ENCODE measurements at regions not wholly inside any gene's neighbourhood (a gene's known extent, or its start where the extent isn't known, plus 50 kb on each side); places are given as distances from the start of the nearest gene placed in this dataset.

DNA sequence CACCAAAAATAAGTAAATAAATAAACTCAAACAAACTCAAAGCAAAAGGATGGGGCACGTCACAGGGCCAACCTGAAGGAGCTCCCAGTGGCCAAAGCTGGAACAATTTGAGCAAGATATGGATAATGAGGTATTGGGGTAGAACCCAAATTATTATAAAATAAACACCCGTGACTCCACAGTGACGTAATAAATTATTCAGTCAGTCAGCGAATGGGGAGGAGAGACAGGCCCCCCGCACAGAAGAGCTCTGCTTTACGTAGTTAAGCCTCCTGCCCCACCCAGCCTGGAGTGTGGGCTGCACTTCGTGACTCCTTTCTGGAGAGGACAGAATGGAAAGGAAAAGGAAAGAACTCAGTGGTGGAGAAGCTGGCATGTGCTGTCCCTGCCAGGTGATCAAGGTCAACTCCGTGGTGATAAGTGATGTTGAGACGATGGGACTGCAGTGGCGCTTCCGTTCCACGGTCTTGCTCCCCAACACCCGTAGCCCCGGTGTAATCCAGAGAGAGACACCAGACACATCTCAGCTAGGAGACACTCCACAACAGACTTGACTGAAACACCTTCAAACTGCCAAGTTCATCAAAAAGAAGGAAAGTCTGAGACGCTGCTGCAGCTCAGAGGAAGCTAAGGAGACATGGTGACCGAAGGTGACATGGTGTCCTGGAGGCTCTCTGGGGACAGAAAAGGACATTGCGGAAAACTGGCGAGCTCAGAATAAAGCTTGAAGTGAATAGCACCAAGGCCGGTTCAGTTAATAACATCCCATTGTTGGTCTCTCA lies 83.3 kb upstream of the COL5A1 start:
- Histone ChIP-seq H3K9me3 (no peaks in the 10 kb centered on the region), H3K27ac (no peak overlapping the region), H3K4me3 (no peak overlapping the region), H3K27me3 (no peaks in the 10 kb centered on the region), H3K4me1 (no peaks in the 10 kb centered on the region), H3K36me3 (no peaks in the 10 kb centered on the region)
- intact Hi-C loops (cut with DNase I; ENCODE audit: low total_unique reads) = no loop called here
- TF ChIP-seq CTCF (IDR thresholded peaks at IDR 0.05) = no peak
- no peak for TF ChIP-seq POLR2A (IDR thresholded peaks at IDR 0.05)
- DNase-seq = peak in 1 of 2 donors; percentile 3

GRCh38 chr9:134559013-134559412 lies 82.6 kb upstream of the COL5A1 start:
- no peaks in the 10 kb centered on the region for H3K36me3 ChIP-seq
- TF ChIP-seq CTCF (IDR thresholded peaks at IDR 0.05) (no peak), POLR2A (IDR thresholded peaks at IDR 0.05) (no peak)
- intact Hi-C loops (cut with DNase I; ENCODE audit: low total_unique reads) = no loop called here
- no peak overlapping the region for H3K4me3 ChIP-seq
- H3K9me3 ChIP-seq = no peaks in the 10 kb centered on the region
- DNase-seq = peak; percentile 6 to 8
- no peaks in the 10 kb centered on the region for H3K27me3 ChIP-seq
- H3K4me1 ChIP-seq = no peaks in the 10 kb centered on the region
- no peak overlapping the region for H3K27ac ChIP-seq

- no peak overlapping the region for H3K4me3 ChIP-seq
- no peak overlapping the region for H3K27ac ChIP-seq
- H3K27me3 ChIP-seq = no peaks in the 10 kb centered on the region
- no peak for DNase-seq
- TF ChIP-seq POLR2A (IDR thresholded peaks at IDR 0.05) (no peak), CTCF (IDR thresholded peaks at IDR 0.05) (no peak)
- intact Hi-C loops (cut with DNase I; ENCODE audit: low total_unique reads) = no loop called here
- no peaks in the 10 kb centered on the region for H3K36me3 ChIP-seq
- H3K4me1 ChIP-seq = no peaks in the 10 kb centered on the region
- no peaks in the 10 kb centered on the region for H3K9me3 ChIP-seq
Measured at GRCh38 chr9:134560206-134560605, 81.4 kb upstream of the COL5A1 start.

DNA sequence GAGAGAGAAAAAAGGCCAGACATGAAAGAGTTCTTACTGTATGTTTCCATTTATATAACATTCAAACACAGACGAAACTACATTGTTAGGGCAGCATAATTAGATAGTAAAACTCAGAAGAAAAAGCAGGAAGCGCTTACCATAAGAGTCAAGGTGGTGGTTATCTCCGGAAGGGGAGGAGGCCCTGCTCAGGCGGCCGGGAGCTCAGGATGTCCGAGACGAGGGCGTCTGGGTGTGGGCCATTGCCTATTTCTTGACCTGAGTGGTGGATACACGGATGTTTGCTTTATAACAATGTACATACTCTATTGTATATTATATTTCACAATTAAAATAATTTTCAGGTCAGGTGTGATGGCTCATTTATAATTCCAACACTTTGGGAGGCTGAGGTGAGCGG lies 80.9 kb upstream of the COL5A1 start:
- no peak for DNase-seq
- Histone ChIP-seq H3K4me3 (no peak overlapping the region), H3K9me3 (no peaks in the 10 kb centered on the region), H3K36me3 (no peaks in the 10 kb centered on the region), H3K27ac (no peak overlapping the region), H3K4me1 (no peaks in the 10 kb centered on the region), H3K27me3 (no peaks in the 10 kb centered on the region)
- intact Hi-C loops (cut with DNase I; ENCODE audit: low total_unique reads) = no loop called here
- no peak for TF ChIP-seq POLR2A (IDR thresholded peaks at IDR 0.05)

DNA sequence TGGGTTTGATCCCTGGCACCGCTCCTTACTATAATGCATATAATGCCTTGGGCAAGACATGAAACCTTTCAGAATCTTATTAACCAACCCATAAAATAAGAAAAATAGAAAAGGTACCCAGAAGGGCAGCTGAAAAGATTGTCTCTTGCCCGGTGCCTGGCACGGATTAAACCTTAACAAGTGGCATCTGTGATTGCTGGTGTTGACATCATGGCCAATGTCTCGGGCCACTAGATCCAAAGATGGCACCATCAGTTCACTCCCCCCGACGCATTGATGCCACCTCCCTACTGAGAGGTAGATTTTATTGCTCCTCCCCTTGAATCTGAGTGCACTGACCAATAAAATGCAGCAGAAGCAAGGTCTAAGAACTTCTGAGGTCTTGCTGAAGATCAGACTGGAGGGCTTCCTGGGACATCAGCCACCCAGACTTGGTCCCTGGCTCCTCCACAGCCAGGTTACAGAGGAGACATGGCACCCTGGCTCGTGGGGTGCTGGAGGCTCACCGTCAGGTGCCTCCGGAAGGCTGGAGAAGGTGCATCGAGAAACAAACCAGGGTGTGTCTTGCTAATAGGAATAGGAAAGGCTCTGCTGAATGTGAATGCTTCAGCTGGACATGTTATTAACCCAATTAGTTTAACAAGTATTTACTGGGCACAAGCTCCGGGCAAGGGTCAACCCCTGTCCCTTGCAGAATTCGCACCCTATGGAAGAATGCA lies 80.0 kb upstream of the COL5A1 start:
- no peak overlapping the region for H3K27ac ChIP-seq
- no peak overlapping the region for H3K4me3 ChIP-seq
- H3K36me3 ChIP-seq = no peaks in the 10 kb centered on the region
- no peaks in the 10 kb centered on the region for H3K27me3 ChIP-seq
- TF ChIP-seq CTCF (IDR thresholded peaks at IDR 0.05) = no peak
- no peak for TF ChIP-seq POLR2A (IDR thresholded peaks at IDR 0.05)
- peaks cover 0 to 6% of the 10 kb centered on the region in 2 donors for H3K9me3 ChIP-seq
- intact Hi-C loops (cut with DNase I; ENCODE audit: low total_unique reads) = no loop called here
- no peak for DNase-seq
- H3K4me1 ChIP-seq = no peaks in the 10 kb centered on the region

Data from uterus (tissue), 3 donors.